GM13976 (cell line): ENCODE measurements at regions not wholly inside any gene's neighbourhood (a gene's known extent, or its start where the extent isn't known, plus 50 kb on each side); places are given as distances from the start of the nearest gene placed in this dataset.

Experiments
- DNase-seq: peaks from one replicate; pipeline ENCODE4 v3.0.0; 2012; ENCODE audit warnings: low spot score
- CTCF ChIP-seq: IDR thresholded peaks from 2 replicates; pipeline ENCODE4 v1.5.1; 2012; ENCODE audit warnings: borderline replicate concordance, mild to moderate bottlenecking; ENCODE audit not compliant: insufficient read depth; ENCODE audit errors: extremely low read depth, missing control alignments, control extremely low read depth
- in situ Hi-C: fragments of 300-500 bp; cut with MboI; formaldehyde crosslinking; loops from one replicate; pipeline ENCODE4 v1.12.0; 2022; ENCODE audit warnings: low sequenced_read_pairs, mixed read lengths, inconsistent platforms; ENCODE audit not compliant: unreplicated experiment

GRCh38 chr19:33919291-33919690 is 122.6 kb downstream of the KCTD15 start:
- no peak for TF ChIP-seq CTCF
- in situ Hi-C loops, result no loop called here
- DNase-seq, result no peak

GRCh38 chr19:33921165-33921564 is 124.5 kb downstream of the KCTD15 start:
- no peak for TF ChIP-seq CTCF
- no peak for DNase-seq
- in situ Hi-C loops, result no loop called here

GRCh38 chr19:33926306-33926705 is 129.6 kb downstream of the KCTD15 start:
- TF ChIP-seq CTCF, result no peak
- no peak for DNase-seq
- in situ Hi-C loops, result no loop called here

- in situ Hi-C loops, result no loop called here
- no peak for DNase-seq
- no peak for TF ChIP-seq CTCF
Observed at GRCh38 chr19:33927789-33928457, 131.3 kb downstream of the KCTD15 start.

GRCh38 chr19:33928458-33928950 is 131.8 kb downstream of the KCTD15 start:
- in situ Hi-C loops, result no loop called here
- no peak for DNase-seq
- TF ChIP-seq CTCF, result no peak

GRCh38 chr19:33933931-33934330 is 137.3 kb downstream of the KCTD15 start:
- DNase-seq, result no peak
- no peak for TF ChIP-seq CTCF
- in situ Hi-C loops, result no loop called here
